Mesothelial cell of epicardium (in vitro differentiated cells): ENCODE measurements at regions not wholly inside any gene's neighbourhood (a gene's known extent, or its start where the extent isn't known, plus 50 kb on each side); places are given as distances from the start of the nearest gene placed in this dataset.

Source experiments
- DNase-seq, 2 experiments: peaks; one replicate each; pipeline ENCODE4 v3.0.0; 2021; ENCODE audit warnings: low spot score in 2 of 2; ENCODE audit not compliant: unreplicated experiment in 2 of 2
- H3K27ac Mint-ChIP-seq: 2 replicates; pipeline ENCODE4 v1.8.0; 2021; ENCODE audit warnings: mixed read lengths
- H3K27me3 Mint-ChIP-seq: 2 replicates; pipeline ENCODE4 v1.8.0; 2021; ENCODE audit warnings: low read depth, mixed read lengths
- H3K36me3 Mint-ChIP-seq: 2 replicates; pipeline ENCODE4 v1.8.0; 2021; ENCODE audit warnings: mixed read lengths
- H3K4me1 Mint-ChIP-seq: 2 replicates; pipeline ENCODE4 v1.8.0; 2021; ENCODE audit warnings: mixed read lengths
- H3K4me3 Mint-ChIP-seq: 2 replicates; pipeline ENCODE4 v1.8.0; 2021; ENCODE audit warnings: mild to moderate bottlenecking, moderate library complexity, mixed read lengths
- H3K9me3 Mint-ChIP-seq: 2 replicates; pipeline ENCODE4 v1.8.0; 2021; ENCODE audit warnings: mixed read lengths
- TF ChIP-seq, protein P1 (sequence below): fragments of 200-600 bp; sonication (generic); IDR thresholded peaks from one replicate; pipeline ENCODE4 v1.5.0; 2021; ENCODE audit warnings: antibody characterized with exemption; ENCODE audit not compliant: unreplicated experiment

GRCh38 chr1:81330111-81330510 is 470.6 kb upstream of the ADGRL2 start:
- TF ChIP-seq, protein P1, sequence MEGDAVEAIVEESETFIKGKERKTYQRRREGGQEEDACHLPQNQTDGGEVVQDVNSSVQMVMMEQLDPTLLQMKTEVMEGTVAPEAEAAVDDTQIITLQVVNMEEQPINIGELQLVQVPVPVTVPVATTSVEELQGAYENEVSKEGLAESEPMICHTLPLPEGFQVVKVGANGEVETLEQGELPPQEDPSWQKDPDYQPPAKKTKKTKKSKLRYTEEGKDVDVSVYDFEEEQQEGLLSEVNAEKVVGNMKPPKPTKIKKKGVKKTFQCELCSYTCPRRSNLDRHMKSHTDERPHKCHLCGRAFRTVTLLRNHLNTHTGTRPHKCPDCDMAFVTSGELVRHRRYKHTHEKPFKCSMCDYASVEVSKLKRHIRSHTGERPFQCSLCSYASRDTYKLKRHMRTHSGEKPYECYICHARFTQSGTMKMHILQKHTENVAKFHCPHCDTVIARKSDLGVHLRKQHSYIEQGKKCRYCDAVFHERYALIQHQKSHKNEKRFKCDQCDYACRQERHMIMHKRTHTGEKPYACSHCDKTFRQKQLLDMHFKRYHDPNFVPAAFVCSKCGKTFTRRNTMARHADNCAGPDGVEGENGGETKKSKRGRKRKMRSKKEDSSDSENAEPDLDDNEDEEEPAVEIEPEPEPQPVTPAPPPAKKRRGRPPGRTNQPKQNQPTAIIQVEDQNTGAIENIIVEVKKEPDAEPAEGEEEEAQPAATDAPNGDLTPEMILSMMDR: no peak
- H3K27ac Mint-ChIP-seq: no peak overlapping the region
- H3K4me3 Mint-ChIP-seq: no peak overlapping the region
- no peak for DNase-seq
- H3K4me1 Mint-ChIP-seq: peaks cover 12% of the 10 kb centered on the region
- H3K36me3 Mint-ChIP-seq: no peaks in the 10 kb centered on the region
- H3K27me3 Mint-ChIP-seq: no peaks in the 10 kb centered on the region
- H3K9me3 Mint-ChIP-seq: no peaks in the 10 kb centered on the region

GRCh38 chr1:81329041-81329440 is 471.7 kb upstream of the ADGRL2 start:
- Mint-ChIP-seq H3K9me3 (no peaks in the 10 kb centered on the region), H3K36me3 (no peaks in the 10 kb centered on the region), H3K27ac (no peak overlapping the region), H3K4me3 (no peak overlapping the region), H3K27me3 (no peaks in the 10 kb centered on the region), H3K4me1 (peaks cover 12% of the 10 kb centered on the region)
- TF ChIP-seq, protein P1: no peak
- DNase-seq: no peak

- H3K27ac Mint-ChIP-seq: no peak overlapping the region
- no peak for DNase-seq
- no peaks in the 10 kb centered on the region for H3K27me3 Mint-ChIP-seq
- TF ChIP-seq, protein P1: no peak
- no peaks in the 10 kb centered on the region for H3K9me3 Mint-ChIP-seq
- H3K4me3 Mint-ChIP-seq: no peak overlapping the region
- peaks cover 12% of the 10 kb centered on the region for H3K4me1 Mint-ChIP-seq
- no peaks in the 10 kb centered on the region for H3K36me3 Mint-ChIP-seq
These were observed 473.0 kb upstream of the ADGRL2 start for GRCh38 chr1:81327743-81328142.

DNA sequence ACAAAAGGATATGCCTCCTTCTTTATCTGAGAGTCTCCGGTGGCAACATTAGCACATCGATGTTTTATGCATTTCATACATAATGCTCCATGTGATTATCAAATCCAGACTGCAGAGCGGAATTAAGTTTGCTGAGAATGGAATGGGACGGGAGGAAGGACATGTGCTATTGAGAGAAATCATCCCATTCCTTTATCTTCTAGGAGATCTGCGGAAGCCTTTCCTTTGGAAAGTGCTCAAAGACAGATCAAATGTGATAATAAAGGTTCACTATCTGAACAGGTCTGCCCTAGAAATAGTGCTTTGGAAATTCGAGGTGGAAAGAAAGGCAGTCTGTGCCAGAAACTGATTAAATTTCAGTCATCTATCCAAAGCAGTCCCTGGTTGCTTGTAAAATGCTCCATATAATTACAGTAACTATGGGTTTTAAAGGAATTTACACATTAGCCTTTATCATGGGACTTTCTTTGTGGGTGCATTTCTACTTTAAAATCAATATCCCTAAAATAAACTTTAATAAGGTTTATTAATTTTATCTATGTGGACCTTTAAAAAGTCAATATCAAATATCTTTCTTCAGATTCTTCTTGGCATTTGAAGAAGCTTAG is 473.5 kb upstream of the ADGRL2 start:
- TF ChIP-seq, protein P1: no peak
- H3K27ac Mint-ChIP-seq: no peak overlapping the region
- no peaks in the 10 kb centered on the region for H3K9me3 Mint-ChIP-seq
- H3K27me3 Mint-ChIP-seq: no peaks in the 10 kb centered on the region
- no peak overlapping the region for H3K4me3 Mint-ChIP-seq
- no peaks in the 10 kb centered on the region for H3K36me3 Mint-ChIP-seq
- H3K4me1 Mint-ChIP-seq: peaks cover 12% of the 10 kb centered on the region
- DNase-seq: no peak

DNA sequence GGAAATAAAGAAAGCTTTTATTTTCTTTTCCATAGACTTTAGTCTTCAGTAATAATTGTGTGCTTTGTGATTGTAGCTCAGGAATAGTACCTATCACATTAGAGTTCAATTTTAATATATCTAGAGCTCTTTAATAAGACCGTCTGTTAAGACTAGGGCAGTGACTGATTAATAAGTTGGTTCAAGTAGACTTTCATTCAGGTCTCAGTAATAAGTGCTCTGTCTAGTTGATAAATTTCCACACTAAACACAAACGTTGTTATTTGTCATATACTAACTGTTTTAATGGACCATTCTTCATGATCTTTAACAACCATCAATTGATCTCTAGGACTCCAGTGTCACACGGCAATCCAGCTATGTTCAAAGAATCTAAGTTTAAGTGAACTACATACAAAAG is 474.5 kb upstream of the ADGRL2 start:
- H3K4me1 Mint-ChIP-seq: peaks cover 12% of the 10 kb centered on the region
- no peak overlapping the region for H3K4me3 Mint-ChIP-seq
- H3K27me3 Mint-ChIP-seq: no peaks in the 10 kb centered on the region
- TF ChIP-seq, protein P1: no peak
- H3K27ac Mint-ChIP-seq: no peak overlapping the region
- no peak for DNase-seq
- no peaks in the 10 kb centered on the region for H3K9me3 Mint-ChIP-seq
- H3K36me3 Mint-ChIP-seq: no peaks in the 10 kb centered on the region

- peaks cover 12% of the 10 kb centered on the region for H3K4me1 Mint-ChIP-seq
- no peak overlapping the region for H3K27ac Mint-ChIP-seq
- DNase-seq: no peak
- no peak overlapping the region for H3K4me3 Mint-ChIP-seq
- TF ChIP-seq, protein P1: no peak
- no peaks in the 10 kb centered on the region for H3K27me3 Mint-ChIP-seq
- H3K9me3 Mint-ChIP-seq: peaks cover 1% of the 10 kb centered on the region
- no peaks in the 10 kb centered on the region for H3K36me3 Mint-ChIP-seq
These were observed 475.3 kb upstream of the ADGRL2 start for GRCh38 chr1:81325397-81325796.
